ENCODE measurements at regions not wholly inside any gene's neighbourhood (a gene's known extent, or its start where the extent isn't known, plus 50 kb on each side); places are given as distances from the start of the nearest gene placed in this dataset.

DNA sequence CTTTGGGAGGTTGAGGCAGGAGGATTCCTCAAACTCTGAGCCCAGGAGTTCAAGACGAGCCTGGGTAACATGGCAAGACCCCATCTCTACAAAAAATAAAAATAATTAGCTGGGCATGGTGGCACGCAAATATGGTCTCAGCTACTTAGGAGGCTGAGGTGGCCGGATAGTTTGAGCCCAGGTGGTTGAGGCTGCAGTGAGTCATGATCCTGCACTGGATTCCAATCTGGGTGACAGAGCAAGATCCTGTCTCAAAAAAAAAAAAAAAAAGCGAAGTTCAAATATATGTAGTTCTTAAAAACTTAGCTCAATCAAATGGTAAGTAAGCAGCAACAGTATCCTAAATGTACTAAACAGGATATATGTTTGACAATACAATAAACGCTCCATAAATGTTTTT, 85.5 kb upstream of the SSTR1 start:
- H3K4me1 Mint-ChIP-seq (ENCODE audit: unreplicated experiment) = peaks cover 16% of the 10 kb centered on the region
- H3K4me3 Mint-ChIP-seq (ENCODE audit: unreplicated experiment) = no peak overlapping the region
- TF ChIP-seq, protein P1, sequence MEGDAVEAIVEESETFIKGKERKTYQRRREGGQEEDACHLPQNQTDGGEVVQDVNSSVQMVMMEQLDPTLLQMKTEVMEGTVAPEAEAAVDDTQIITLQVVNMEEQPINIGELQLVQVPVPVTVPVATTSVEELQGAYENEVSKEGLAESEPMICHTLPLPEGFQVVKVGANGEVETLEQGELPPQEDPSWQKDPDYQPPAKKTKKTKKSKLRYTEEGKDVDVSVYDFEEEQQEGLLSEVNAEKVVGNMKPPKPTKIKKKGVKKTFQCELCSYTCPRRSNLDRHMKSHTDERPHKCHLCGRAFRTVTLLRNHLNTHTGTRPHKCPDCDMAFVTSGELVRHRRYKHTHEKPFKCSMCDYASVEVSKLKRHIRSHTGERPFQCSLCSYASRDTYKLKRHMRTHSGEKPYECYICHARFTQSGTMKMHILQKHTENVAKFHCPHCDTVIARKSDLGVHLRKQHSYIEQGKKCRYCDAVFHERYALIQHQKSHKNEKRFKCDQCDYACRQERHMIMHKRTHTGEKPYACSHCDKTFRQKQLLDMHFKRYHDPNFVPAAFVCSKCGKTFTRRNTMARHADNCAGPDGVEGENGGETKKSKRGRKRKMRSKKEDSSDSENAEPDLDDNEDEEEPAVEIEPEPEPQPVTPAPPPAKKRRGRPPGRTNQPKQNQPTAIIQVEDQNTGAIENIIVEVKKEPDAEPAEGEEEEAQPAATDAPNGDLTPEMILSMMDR (IDR thresholded peaks at IDR 0.05; ENCODE audit: unreplicated experiment) = no peak
- no peak overlapping the region for H3K27ac Mint-ChIP-seq (ENCODE audit: unreplicated experiment)
- H3K9me3 Mint-ChIP-seq (ENCODE audit: unreplicated experiment) = no peaks in the 10 kb centered on the region
- H3K27me3 Mint-ChIP-seq (ENCODE audit: unreplicated experiment) = no peaks in the 10 kb centered on the region
- no peak for DNase-seq (ENCODE audit: low spot score)
- no peaks in the 10 kb centered on the region for H3K36me3 Mint-ChIP-seq (ENCODE audit: low read depth, unreplicated experiment)

DNA sequence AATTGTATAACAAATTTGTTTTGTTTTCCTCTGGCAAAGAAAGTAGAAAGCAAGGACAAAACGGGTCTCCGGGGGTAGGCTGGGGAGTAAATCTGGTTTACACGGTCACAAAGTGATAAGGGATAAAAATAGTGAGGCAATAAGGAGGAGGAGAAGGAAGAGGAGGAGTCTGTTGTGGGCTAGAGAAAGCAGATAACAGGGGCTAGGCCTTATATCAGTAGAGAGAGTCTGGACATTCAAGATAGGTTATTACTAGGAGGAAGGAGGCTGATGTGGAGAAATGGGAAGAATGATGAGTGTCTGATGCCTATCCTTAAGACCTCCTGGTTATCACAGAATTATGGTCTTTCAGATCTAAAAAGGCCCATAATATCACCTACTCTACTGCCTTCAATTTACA, 83.2 kb upstream of the SSTR1 start:
- H3K27ac Mint-ChIP-seq (ENCODE audit: unreplicated experiment) = no peak overlapping the region
- TF ChIP-seq, protein P1 (IDR thresholded peaks at IDR 0.05; ENCODE audit: unreplicated experiment) = no peak

DNA sequence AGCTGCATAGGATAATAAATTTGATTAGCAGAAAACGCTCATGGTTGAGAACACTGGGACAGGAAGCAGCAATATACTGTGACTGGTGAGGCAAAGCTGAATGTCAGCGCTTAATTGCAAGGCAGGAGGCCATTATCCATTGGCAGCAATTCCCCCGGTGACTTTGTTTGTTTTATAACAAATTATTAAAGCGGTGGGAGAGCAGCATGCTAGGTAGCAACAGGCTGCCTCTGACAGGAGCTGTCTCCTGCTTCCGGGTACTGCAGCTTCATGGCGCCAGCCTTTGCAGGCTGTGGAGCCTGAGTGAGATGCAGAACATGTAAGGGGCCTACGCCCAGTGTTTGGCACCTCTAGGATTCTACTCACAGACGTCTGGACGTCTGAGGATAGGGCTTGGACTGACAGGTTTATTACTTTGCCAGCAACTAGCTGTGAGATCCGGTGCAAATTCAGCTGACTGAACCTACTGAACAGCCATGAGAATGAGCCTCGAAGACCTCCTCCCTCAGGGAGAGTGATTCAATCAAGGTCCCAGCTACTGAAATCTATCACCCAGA, 82.1 kb upstream of the SSTR1 start:
- Mint-ChIP-seq H3K4me3 (ENCODE audit: unreplicated experiment) (no peak overlapping the region), H3K36me3 (ENCODE audit: low read depth, unreplicated experiment) (no peaks in the 10 kb centered on the region), H3K9me3 (ENCODE audit: unreplicated experiment) (no peaks in the 10 kb centered on the region), H3K27ac (ENCODE audit: unreplicated experiment) (no peak overlapping the region), H3K27me3 (ENCODE audit: unreplicated experiment) (no peaks in the 10 kb centered on the region), H3K4me1 (ENCODE audit: unreplicated experiment) (peaks cover 16% of the 10 kb centered on the region)
- no peak for DNase-seq (ENCODE audit: low spot score)
- TF ChIP-seq, protein P1 (IDR thresholded peaks at IDR 0.05; ENCODE audit: unreplicated experiment) = no peak

More for the DNA sequence above, 83.2 kb upstream of the SSTR1 start:
- Mint-ChIP-seq H3K4me1 (ENCODE audit: unreplicated experiment) (peaks cover 16% of the 10 kb centered on the region), H3K9me3 (ENCODE audit: unreplicated experiment) (no peaks in the 10 kb centered on the region), H3K36me3 (ENCODE audit: low read depth, unreplicated experiment) (no peaks in the 10 kb centered on the region), H3K27me3 (ENCODE audit: unreplicated experiment) (no peaks in the 10 kb centered on the region), H3K4me3 (ENCODE audit: unreplicated experiment) (no peak overlapping the region)
- no peak for DNase-seq (ENCODE audit: low spot score)

DNA sequence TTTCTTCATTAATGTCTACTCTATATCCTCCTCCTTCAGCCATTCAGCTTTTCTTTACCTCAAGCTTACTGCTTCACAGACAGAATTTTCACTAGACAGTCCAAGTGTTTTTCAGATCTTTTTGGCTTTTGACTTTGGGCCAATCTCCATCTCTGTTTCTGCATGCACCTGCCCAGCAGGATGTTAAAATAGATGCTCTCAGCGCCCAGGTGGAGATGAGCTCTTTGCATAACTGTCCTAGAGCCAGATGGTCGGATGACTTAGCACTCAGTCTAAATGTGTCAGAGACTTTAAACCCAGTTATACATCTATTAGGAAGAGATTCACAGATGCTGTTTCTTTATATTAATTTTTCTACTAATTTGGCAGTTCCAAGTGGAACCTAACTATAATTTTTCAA, 80.3 kb upstream of the SSTR1 start:
- H3K27ac Mint-ChIP-seq (ENCODE audit: unreplicated experiment) = no peak overlapping the region
- TF ChIP-seq, protein P1 (IDR thresholded peaks at IDR 0.05; ENCODE audit: unreplicated experiment) = no peak
- no peaks in the 10 kb centered on the region for H3K36me3 Mint-ChIP-seq (ENCODE audit: low read depth, unreplicated experiment)
- DNase-seq (ENCODE audit: low spot score) = no peak
- no peak overlapping the region for H3K4me3 Mint-ChIP-seq (ENCODE audit: unreplicated experiment)
- no peaks in the 10 kb centered on the region for H3K27me3 Mint-ChIP-seq (ENCODE audit: unreplicated experiment)
- peaks cover 16% of the 10 kb centered on the region for H3K4me1 Mint-ChIP-seq (ENCODE audit: unreplicated experiment)
- no peaks in the 10 kb centered on the region for H3K9me3 Mint-ChIP-seq (ENCODE audit: unreplicated experiment)

DNA sequence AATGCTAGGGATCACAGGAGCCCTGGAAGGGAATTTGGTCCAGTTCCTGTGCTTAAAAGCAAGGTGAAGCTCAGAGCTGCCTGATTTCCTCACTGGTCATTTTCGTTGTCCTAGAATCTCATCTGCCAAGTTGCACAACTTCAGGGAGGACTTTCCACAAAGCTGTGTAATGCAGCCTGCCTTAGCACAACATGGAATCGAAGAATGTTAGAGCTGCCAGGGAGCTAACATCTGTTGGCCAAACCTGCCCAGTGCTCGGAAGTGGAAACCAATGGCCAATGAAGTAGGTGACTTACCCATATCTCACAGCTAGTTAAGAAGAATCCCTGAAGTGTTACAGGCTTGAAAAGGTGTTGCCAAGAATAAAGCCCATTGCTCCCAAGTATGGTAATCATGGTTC, 79.9 kb upstream of the SSTR1 start:
- TF ChIP-seq, protein P1 (IDR thresholded peaks at IDR 0.05; ENCODE audit: unreplicated experiment) = no peak
- DNase-seq (ENCODE audit: low spot score) = no peak
- no peaks in the 10 kb centered on the region for H3K9me3 Mint-ChIP-seq (ENCODE audit: unreplicated experiment)
- H3K27me3 Mint-ChIP-seq (ENCODE audit: unreplicated experiment) = peaks cover 2% of the 10 kb centered on the region
- no peaks in the 10 kb centered on the region for H3K36me3 Mint-ChIP-seq (ENCODE audit: low read depth, unreplicated experiment)
- peaks cover 16% of the 10 kb centered on the region for H3K4me1 Mint-ChIP-seq (ENCODE audit: unreplicated experiment)
- H3K27ac Mint-ChIP-seq (ENCODE audit: unreplicated experiment) = no peak overlapping the region
- no peak overlapping the region for H3K4me3 Mint-ChIP-seq (ENCODE audit: unreplicated experiment)

Data from endothelial cell (in vitro differentiated cells).